ACC112 (cell line): ENCODE measurements at regions not wholly inside any gene's neighbourhood (a gene's known extent, or its start where the extent isn't known, plus 50 kb on each side); places are given as distances from the start of the nearest gene placed in this dataset.

ENCODE experiments used
- H2AFZ ChIP-seq: fragments of 200-600 bp; sonication (generic); one replicate; pipeline ENCODE4 v1.6.0; 2017; ENCODE audit warnings: antibody characterized with exemption, low read length; ENCODE audit not compliant: unreplicated experiment
- H3K27ac ChIP-seq: fragments of 200-600 bp; sonication (generic); 2 replicates; pipeline ENCODE4 v1.5.1; 2014; ENCODE audit warnings: low read depth, mild to moderate bottlenecking, antibody characterized with exemption, low read length, moderate library complexity
- H3K27me3 ChIP-seq: fragments of 200-600 bp; sonication (generic); 2 replicates; pipeline ENCODE4 v1.6.1; 2014; ENCODE audit warnings: mild to moderate bottlenecking, antibody characterized with exemption, low read length, moderate library complexity, mixed read lengths; ENCODE audit not compliant: insufficient read depth
- H3K36me3 ChIP-seq: fragments of 200-600 bp; sonication (generic); 2 replicates; pipeline ENCODE4 v1.6.1; 2016; ENCODE audit warnings: mild to moderate bottlenecking, antibody characterized with exemption, low read length, moderate library complexity, mixed read lengths; ENCODE audit not compliant: insufficient read depth
- H3K4me1 ChIP-seq: fragments of 200-600 bp; sonication (generic); one replicate; pipeline ENCODE4 v1.6.1; 2016; ENCODE audit warnings: low read length, mixed read lengths; ENCODE audit not compliant: insufficient read depth, unreplicated experiment, control insufficient read depth
- H3K4me3 ChIP-seq: fragments of 200-600 bp; sonication (generic); 2 replicates; pipeline ENCODE4 v1.5.1; 2014; ENCODE audit warnings: mild to moderate bottlenecking, low read depth, low read length
- H3K79me2 ChIP-seq: fragments of 200-600 bp; sonication (generic); one replicate; pipeline ENCODE4 v1.6.0; 2016; ENCODE audit warnings: low read length; ENCODE audit not compliant: control insufficient read depth, unreplicated experiment, insufficient read depth

DNA sequence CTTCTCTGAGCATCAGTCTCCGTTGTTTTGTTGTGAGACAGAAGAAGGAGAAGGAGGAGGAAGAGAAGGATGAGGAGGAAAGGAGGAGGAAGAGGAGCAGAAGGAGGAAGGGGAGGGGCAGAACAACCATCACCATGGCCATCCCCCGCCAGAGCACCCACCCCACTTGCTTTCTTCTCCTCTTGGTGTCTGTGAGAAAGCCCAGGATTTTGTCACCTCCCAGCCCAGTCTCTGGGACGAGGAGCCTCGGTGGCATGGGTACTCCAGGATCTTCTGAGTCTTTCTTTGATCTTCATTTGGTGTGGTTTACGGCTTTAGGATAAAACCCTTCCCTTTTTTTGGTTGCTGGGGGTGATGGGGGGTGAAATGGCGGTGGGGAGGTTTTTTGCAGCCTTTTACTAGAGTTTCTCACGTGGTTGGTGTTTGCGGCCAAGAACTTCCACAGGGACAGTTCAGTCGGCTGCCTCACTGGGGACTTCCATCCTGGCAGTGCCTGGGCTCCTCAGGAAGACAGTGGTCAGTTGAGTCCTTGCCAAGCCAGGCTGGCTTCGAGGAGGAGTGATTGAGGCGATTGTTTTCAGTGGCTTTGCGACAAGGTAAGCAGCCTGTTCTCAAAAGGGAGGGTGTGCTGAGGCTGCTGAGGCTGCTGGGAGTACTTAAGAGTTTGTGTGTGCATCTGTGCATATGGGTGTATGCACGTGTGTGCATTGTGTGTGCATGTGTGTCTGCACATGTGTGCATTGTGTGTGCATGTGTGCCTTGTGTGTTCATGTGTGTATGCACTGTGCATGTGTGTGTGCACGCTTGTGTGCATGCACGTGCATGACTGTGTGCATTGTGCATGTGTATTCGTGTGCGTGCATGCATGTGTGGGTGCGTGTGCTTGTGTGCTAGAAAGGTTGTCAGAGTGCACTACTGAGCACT, 567.5 kb downstream of the TBC1D22A start:
- Histone ChIP-seq H3K27ac (peak overlapping the region; percentile 69), H3K4me1 (peaks cover 22% of the 10 kb centered on the region), H3K36me3 (no peaks in the 10 kb centered on the region)

DNA sequence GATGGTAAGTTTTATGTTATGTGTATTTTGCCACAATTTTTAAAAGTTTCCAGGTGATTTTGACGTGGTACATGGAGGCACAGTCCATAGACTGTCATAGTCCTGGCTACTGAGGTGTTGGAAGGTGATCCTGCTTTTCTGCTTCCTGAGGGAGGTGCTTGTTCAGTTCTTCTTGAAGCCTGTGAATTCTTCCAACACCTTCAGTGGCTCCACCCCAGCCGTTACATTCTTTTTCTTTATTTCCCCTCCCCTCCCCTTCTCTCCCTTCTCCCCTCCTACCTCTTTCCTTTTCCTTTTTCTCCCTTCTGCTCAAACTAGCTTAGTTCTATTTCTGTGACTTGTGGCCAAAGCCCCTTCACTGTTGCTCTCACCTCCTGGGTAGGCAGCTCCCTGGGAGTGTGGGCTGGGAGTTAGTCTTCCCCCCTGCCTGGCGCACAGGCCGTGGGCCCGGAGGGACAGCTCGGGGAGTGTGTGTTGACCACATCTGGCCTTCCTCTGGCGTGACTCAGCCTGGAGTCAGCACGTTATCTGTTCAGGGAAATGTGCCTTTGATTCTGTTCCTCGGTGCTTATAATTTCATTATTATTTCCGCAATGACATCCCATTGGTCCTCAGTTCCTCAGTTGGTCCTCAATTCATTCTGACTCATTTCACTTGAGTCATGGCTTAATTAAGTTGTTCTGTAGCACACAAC, 566.2 kb downstream of the TBC1D22A start:
- H3K27ac ChIP-seq: peak overlapping the region; percentile 80
- H3K4me1 ChIP-seq: peaks cover 22% of the 10 kb centered on the region
- no peaks in the 10 kb centered on the region for H3K36me3 ChIP-seq
- no peaks in the 10 kb centered on the region for H3K27me3 ChIP-seq
- H3K4me3 ChIP-seq: no peak overlapping the region
- H2AFZ ChIP-seq: no peak overlapping the region
- H3K79me2 ChIP-seq: no peaks in the 10 kb centered on the region

More for the DNA sequence above, 567.5 kb downstream of the TBC1D22A start:
- H3K79me2 ChIP-seq: no peaks in the 10 kb centered on the region
- no peaks in the 10 kb centered on the region for H3K27me3 ChIP-seq
- no peak overlapping the region for H2AFZ ChIP-seq
- H3K4me3 ChIP-seq: no peak overlapping the region

DNA sequence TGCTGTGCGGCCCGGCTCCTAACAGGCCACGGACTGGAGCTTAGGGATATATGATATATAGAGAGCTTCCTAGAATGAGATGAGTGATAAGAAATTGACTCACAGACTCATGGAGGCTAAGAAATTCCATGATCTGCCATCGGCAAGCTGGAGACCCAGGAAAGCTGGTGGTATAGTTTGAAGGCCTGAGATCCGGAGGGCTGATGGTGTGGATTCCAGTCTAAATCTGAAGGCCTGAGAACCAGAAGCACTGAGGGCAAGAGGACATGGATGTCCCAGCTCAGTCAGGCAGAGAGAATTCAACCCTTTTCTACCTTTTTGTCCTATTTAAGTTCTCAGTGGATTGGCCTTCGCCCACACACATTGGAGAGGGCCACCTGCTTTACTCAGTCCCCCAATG, 564.8 kb downstream of the TBC1D22A start:
- peaks cover 22% of the 10 kb centered on the region for H3K4me1 ChIP-seq
- no peak overlapping the region for H3K27ac ChIP-seq
- H3K36me3 ChIP-seq: no peaks in the 10 kb centered on the region
- H2AFZ ChIP-seq: no peak overlapping the region
- no peak overlapping the region for H3K4me3 ChIP-seq
- no peaks in the 10 kb centered on the region for H3K27me3 ChIP-seq
- no peaks in the 10 kb centered on the region for H3K79me2 ChIP-seq

DNA sequence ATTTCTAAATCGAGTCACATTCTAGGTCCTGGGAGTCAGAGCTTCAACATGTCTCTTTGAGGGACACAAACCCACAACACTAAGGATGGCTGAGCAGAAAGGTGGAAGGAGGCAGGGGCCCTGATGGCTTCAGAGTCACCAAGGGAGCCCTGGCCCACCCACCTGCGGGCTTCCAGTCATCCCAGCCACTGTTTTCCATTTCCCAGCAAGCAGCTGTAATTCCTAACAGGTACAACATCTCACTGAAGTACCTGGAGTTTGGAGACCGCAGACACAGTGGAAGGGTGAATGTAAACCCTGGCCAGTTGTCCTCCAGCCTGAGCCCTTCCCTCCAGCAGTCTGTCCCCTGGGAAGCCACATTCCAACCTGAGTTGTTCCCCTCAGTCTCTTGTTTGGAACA, 562.8 kb downstream of the TBC1D22A start:
- Histone ChIP-seq H3K27me3 (no peaks in the 10 kb centered on the region), H3K79me2 (no peaks in the 10 kb centered on the region), H2AFZ (no peak overlapping the region), H3K36me3 (no peaks in the 10 kb centered on the region), H3K4me3 (no peak overlapping the region), H3K4me1 (peaks cover 17% of the 10 kb centered on the region), H3K27ac (no peak overlapping the region)

DNA sequence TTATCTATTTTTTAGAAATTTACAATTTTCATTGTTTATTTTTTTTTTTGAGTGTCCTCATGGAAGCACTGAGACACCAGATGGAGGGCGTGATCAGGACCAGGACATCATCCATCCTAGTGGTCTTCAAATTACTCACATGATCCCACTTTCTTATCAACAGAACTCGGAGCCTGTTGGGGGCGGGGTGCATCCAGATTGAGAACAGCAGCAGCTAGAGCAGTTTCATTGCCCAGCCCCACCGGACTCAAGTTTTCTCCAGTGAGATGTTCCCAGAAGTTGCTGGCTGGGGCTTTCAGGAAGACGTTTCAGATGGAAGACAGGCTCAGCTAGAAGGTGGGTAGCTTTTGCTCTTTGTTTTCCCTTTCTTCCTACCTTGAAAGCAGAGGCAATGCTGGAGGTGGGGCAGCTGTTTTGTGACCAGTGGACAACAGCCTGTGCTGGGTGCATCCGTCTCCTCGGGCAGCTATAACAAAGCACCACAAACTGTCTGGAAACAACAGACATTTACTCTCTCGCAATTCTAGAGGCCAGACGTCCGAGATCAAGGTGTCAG, 562.1 kb downstream of the TBC1D22A start:
- peaks cover 11% of the 10 kb centered on the region for H3K4me1 ChIP-seq
- H3K27me3 ChIP-seq: no peaks in the 10 kb centered on the region
- no peak overlapping the region for H3K4me3 ChIP-seq
- no peak overlapping the region for H2AFZ ChIP-seq
- H3K36me3 ChIP-seq: no peaks in the 10 kb centered on the region
- H3K79me2 ChIP-seq: no peaks in the 10 kb centered on the region
- no peak overlapping the region for H3K27ac ChIP-seq

DNA sequence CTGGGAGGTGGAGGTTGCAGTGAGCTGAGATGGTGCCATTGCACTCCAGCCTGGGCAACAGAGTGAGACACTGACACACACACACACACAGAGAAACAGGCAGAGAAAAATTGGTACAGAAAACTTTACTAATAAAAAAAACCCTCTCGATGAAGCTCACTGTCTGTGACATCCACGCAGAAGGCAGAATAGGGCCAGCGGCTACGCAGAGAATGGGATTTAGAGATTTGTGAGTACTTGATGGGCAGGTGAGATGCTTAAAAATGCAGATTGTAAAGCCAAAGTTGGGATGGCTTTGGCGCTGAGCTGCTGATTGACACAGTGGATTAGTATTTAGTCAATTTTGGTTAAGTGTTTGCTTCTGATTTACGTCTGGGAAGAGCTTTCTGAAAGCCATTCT, 561.1 kb downstream of the TBC1D22A start:
- Histone ChIP-seq H3K79me2 (no peaks in the 10 kb centered on the region), H3K27ac (no peak overlapping the region), H3K4me1 (peaks cover 4% of the 10 kb centered on the region), H3K4me3 (no peak overlapping the region), H2AFZ (no peak overlapping the region), H3K27me3 (no peaks in the 10 kb centered on the region), H3K36me3 (no peaks in the 10 kb centered on the region)

DNA sequence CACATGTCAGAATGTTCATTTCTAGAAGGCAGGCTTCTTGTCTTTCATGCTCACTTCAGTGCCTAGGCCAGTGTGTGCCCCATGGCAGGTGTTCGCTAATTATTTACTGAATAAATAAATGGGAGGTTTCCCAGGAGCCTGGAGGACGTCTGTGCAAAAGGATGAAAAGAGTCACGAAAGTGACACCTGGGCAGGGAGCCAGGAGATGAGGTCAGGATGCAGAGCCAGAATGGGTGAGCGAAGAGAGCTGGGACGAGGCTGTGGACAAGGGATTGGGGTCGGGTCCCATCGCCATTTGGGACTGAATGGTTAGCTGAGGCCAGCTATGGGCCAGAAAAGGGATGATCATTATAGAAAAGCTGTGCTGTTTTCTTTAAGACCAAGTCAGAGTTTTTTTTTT, 560.4 kb downstream of the TBC1D22A start:
- Histone ChIP-seq H2AFZ (no peak overlapping the region), H3K79me2 (no peaks in the 10 kb centered on the region), H3K4me3 (no peak overlapping the region), H3K27me3 (no peaks in the 10 kb centered on the region), H3K36me3 (no peaks in the 10 kb centered on the region), H3K4me1 (no peaks in the 10 kb centered on the region), H3K27ac (no peak overlapping the region)

DNA sequence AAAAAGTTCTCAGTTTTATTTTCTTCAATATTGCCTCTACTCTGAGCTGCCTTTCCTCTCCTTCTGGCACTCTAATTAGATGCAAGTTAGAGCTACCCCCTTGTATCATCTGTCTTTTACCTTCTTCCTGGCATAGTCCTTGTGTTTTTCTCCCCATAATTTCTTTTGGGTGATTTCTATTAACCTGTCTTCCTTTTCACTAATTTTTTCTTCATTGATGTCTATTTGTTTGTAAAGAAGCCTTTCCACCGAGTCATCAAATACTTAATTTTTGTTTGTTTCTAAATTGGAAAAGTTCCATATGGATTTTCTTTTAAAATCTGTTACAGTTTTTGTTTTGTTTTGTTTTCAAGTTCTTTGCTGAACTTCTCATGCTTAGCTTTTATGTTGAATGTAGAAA, 558.1 kb downstream of the TBC1D22A start:
- no peaks in the 10 kb centered on the region for H3K4me1 ChIP-seq
- H3K79me2 ChIP-seq: no peaks in the 10 kb centered on the region
- no peak overlapping the region for H3K4me3 ChIP-seq
- no peak overlapping the region for H2AFZ ChIP-seq
- H3K27me3 ChIP-seq: no peaks in the 10 kb centered on the region
- no peak overlapping the region for H3K27ac ChIP-seq
- no peaks in the 10 kb centered on the region for H3K36me3 ChIP-seq

DNA sequence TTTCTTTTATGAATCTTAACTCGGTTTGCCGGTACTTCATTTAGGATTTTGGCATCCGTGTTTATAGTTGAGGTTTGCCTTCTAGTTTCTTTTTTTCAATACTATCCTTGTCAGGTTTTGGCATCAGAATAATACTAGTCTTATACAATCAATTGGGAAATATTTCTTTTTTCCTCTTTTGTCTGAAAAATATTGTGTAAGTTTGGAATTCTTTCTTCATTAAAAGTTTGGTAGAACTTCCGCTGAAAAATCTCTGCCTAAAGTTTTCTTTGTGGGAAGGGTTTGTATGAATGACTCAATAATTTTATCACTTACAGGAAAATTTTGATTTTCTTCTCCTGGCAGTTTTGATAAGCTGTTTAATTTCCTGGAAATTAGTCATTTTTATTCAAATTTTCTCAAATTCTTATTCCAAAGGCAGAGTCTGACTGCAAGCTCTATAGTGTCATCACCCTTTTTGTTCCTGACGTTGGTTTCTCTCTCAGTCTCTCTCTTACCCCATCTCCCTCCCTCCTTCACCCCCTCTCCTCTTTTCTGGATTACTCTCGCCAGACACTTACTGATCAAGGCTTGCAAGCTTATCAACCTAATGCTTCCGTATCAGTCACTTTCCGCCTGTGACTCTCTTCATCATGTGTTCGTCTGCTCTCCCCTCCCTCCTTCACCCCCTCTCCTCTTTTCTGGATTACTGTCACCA, 555.7 kb downstream of the TBC1D22A start:
- no peaks in the 10 kb centered on the region for H3K79me2 ChIP-seq
- no peak overlapping the region for H3K4me3 ChIP-seq
- no peaks in the 10 kb centered on the region for H3K27me3 ChIP-seq
- no peaks in the 10 kb centered on the region for H3K4me1 ChIP-seq
- H3K27ac ChIP-seq: peak overlapping the region; percentile 61
- no peak overlapping the region for H2AFZ ChIP-seq
- no peaks in the 10 kb centered on the region for H3K36me3 ChIP-seq

DNA sequence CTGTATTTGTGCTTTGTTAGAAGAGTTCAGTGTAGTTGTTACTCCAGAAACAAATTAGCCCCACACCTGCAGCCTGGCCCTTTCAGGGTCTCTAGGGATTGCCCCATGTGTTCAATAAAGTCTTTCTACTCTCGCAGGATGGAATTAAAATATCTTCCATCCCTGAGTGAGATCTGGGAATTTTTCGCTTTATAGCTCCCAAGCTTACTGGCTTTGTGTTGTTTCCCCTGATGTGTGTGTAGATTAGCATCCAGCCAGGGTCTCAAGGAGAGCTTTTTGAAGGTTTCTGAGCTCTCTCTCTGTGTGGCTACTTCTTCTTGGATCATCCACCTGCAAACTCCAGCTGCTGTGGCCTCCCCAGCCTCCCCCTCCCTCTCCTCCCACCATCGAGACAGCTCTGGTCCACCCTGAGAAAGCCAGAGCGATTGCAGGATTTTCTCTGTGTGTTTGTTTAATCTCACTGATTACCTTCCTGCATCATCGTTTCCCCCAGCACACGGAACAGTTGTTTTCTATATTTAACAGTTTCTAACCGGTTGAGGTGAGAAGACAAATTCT, 553.5 kb downstream of the TBC1D22A start:
- H3K79me2 ChIP-seq: no peaks in the 10 kb centered on the region
- H3K27me3 ChIP-seq: no peaks in the 10 kb centered on the region
- H3K4me1 ChIP-seq: no peaks in the 10 kb centered on the region
- no peak overlapping the region for H3K27ac ChIP-seq
- no peaks in the 10 kb centered on the region for H3K36me3 ChIP-seq
- H2AFZ ChIP-seq: no peak overlapping the region
- no peak overlapping the region for H3K4me3 ChIP-seq
